ENCODE measurements at regions not wholly inside any gene's neighbourhood (a gene's known extent, or its start where the extent isn't known, plus 50 kb on each side); places are given as distances from the start of the nearest gene placed in this dataset.

DNA sequence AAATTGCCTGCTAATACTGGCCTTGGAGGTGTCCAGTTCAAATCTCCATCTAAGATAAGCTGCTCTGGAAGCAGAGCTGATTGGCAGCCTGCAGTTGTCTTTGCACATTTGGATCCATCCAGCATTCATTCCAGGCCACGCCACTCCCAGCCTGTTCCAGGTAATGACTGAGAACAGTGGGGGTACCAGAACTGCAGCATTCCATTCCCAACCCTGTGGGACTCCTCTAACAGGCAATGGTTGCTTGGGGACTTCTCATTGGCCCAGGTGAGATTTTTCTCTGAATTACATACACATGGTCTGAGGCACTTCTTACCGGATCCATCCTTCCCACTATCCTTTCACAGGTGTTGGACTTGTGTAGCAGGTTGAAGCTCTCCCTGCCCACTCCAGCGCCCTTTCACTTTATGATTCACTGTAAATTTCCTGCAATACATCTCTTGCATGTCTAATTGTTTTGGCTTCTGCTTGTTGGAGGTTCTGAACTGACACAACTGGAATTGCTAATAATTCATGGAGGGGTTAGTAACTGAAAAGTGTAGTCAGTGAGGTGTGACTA, 206.1 kb upstream of the ZFHX3 start:
- Mint-ChIP-seq H3K27me3 (no peaks in the 10 kb centered on the region), H3K9me3 (no peaks in the 10 kb centered on the region), H3K27ac (no peak overlapping the region), H3K36me3 (ENCODE audit: low read depth) (no peaks in the 10 kb centered on the region), H3K4me3 (no peak overlapping the region), H3K4me1 (no peaks in the 10 kb centered on the region)
- POLR2A ChIA-PET: no interaction called here
- CTCF ChIA-PET: no interaction called here
- DNase-seq: no peak

DNA sequence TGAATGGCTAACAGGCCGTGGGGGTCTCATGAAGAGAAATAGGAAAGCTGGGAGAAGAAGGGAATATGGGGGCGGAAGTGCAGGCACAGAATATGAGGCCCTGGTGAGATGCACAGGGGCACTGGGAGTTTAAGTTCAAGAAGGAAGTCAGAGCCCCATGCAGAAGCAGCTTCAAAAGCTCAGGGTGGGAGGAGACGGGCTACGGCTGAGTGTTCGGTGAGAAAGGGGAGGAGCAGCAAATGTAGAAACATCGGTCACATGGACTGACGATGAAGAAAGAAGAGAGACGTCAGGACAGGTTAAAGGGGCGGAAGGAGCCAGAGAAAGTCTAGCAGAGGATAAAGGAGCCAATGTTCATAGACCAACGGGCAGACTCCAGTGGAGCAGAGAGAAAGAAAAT, 204.5 kb upstream of the ZFHX3 start:
- H3K36me3 Mint-ChIP-seq (ENCODE audit: low read depth): no peaks in the 10 kb centered on the region
- ChIA-PET POLR2A (no interaction called here), CTCF (no interaction called here)
- DNase-seq: no peak
- H3K27me3 Mint-ChIP-seq: no peaks in the 10 kb centered on the region
- no peaks in the 10 kb centered on the region for H3K4me1 Mint-ChIP-seq
- H3K27ac Mint-ChIP-seq: no peak overlapping the region
- H3K9me3 Mint-ChIP-seq: no peaks in the 10 kb centered on the region
- H3K4me3 Mint-ChIP-seq: no peak overlapping the region

DNA sequence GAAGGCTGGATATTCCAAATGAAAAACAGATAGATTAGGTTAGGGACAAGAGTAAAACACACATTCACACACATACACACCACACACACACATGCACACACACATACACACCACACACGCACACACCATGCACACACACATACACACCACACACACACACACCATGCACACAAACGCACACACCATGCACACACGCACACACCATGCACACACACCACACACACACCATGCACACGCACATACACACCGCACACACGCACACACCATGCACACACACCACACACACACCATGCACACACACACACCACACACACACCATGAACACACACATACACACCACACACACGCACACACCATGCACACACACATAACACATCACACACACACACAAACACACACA, 203.7 kb upstream of the ZFHX3 start:
- no peaks in the 10 kb centered on the region for H3K9me3 Mint-ChIP-seq
- H3K4me1 Mint-ChIP-seq: no peaks in the 10 kb centered on the region
- no peaks in the 10 kb centered on the region for H3K27me3 Mint-ChIP-seq
- H3K4me3 Mint-ChIP-seq: no peak overlapping the region
- ChIA-PET POLR2A (no interaction called here), CTCF (no interaction called here)
- no peaks in the 10 kb centered on the region for H3K36me3 Mint-ChIP-seq (ENCODE audit: low read depth)
- DNase-seq: no peak
- no peak overlapping the region for H3K27ac Mint-ChIP-seq

DNA sequence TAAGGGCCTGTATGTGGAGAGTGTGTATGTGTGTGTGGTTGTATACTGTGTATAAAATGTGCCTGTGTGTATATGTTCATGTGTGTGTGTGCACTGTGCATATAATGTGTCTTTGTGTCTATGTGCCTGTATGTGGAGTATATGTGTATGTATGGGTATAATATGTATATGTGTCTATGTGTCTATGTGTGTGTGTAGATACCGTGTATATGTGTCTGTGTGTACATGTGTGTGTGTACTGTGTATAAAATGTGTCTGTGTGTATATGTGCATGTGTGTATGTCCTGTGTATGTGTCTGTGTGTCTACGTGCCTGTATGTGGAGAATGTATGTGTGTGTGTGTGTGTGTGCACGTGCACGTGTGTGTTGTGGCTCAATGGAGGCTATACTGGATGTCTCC, 200.4 kb upstream of the ZFHX3 start:
- DNase-seq: no peak
- CTCF ChIA-PET: no interaction called here
- H3K27ac Mint-ChIP-seq: no peak overlapping the region
- POLR2A ChIA-PET: no interaction called here
- H3K4me3 Mint-ChIP-seq: no peak overlapping the region
- H3K36me3 Mint-ChIP-seq (ENCODE audit: low read depth): no peaks in the 10 kb centered on the region
- H3K9me3 Mint-ChIP-seq: no peaks in the 10 kb centered on the region
- no peaks in the 10 kb centered on the region for H3K27me3 Mint-ChIP-seq
- H3K4me1 Mint-ChIP-seq: no peaks in the 10 kb centered on the region

DNA sequence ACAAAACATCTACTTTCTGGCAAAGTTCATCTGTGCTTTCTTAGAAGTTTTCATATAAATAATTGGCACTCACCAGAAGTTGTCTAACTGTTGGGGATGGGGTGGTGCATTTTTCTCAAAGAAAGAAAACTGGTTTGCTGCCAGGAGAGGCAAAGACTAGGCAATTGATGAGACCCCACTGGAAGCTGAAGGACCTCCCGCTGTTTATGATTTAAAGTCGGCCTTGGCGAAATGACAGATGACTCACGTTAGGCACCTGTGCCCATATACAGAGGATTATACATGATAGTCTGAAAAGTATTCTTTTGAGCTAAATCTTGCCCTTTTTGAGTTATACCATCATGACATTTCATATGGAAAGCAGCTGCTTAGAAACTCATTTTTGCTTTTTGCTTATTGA, 193.0 kb upstream of the ZFHX3 start:
- no peaks in the 10 kb centered on the region for H3K4me1 Mint-ChIP-seq
- ChIA-PET CTCF (no interaction called here), POLR2A (no interaction called here)

DNA sequence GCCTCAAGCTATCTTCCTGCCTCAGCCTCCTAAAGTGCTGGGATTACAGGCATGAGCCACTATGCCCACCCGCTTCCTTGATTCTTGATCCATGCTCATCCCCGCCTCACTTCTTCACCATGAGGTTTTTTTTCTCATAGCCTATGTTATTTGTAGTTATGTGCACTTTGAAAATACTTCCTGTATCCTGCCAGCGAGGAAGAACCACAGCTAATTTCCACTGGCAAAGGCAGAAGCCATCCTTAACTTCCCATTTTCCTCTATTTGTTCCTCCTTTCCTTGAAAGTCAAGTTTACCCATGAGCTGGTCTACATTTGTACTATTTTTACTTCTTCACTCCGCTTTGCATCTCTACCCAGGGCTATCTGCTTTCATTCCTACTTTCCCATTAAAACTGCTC, 189.7 kb upstream of the ZFHX3 start:
- Mint-ChIP-seq H3K9me3 (peaks cover 13% of the 10 kb centered on the region), H3K4me1 (no peaks in the 10 kb centered on the region), H3K4me3 (no peak overlapping the region), H3K36me3 (ENCODE audit: low read depth) (no peaks in the 10 kb centered on the region), H3K27ac (no peak overlapping the region), H3K27me3 (no peaks in the 10 kb centered on the region)
- CTCF ChIA-PET: no interaction called here
- POLR2A ChIA-PET: interaction anchor here (0.6 kb wide), 1 partner anchor 46 kb away, joined by 3 read pairs; no protein-coding TSS in a partner anchor
- no peak for DNase-seq

More for the DNA sequence above, 193.0 kb upstream of the ZFHX3 start:
- Mint-ChIP-seq H3K4me3 (no peak overlapping the region), H3K27me3 (no peaks in the 10 kb centered on the region), H3K9me3 (peaks cover 10% of the 10 kb centered on the region), H3K27ac (no peak overlapping the region), H3K36me3 (ENCODE audit: low read depth) (no peaks in the 10 kb centered on the region)
- DNase-seq: no peak

DNA sequence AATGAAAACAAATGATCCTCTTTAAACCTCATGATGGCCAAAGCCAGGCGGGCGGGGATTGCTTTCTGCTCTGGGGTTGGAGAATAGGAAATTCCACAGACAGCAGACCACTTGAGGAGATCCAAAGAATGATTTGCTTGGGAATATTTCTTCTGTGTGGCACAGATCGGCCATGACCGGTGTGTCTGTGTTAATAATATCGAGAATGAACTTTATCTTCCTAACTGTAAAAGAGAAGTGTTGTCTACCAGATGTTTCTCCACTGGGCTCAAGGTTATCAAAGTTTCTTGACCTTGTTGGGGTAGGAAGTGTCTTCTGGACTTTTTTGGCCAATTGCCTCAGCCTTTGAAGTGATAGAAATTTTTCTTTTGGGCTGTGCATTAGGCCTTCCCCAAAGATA, 186.6 kb upstream of the ZFHX3 start:
- H3K4me3 Mint-ChIP-seq: no peak overlapping the region
- peaks cover 18% of the 10 kb centered on the region for H3K9me3 Mint-ChIP-seq

DNA sequence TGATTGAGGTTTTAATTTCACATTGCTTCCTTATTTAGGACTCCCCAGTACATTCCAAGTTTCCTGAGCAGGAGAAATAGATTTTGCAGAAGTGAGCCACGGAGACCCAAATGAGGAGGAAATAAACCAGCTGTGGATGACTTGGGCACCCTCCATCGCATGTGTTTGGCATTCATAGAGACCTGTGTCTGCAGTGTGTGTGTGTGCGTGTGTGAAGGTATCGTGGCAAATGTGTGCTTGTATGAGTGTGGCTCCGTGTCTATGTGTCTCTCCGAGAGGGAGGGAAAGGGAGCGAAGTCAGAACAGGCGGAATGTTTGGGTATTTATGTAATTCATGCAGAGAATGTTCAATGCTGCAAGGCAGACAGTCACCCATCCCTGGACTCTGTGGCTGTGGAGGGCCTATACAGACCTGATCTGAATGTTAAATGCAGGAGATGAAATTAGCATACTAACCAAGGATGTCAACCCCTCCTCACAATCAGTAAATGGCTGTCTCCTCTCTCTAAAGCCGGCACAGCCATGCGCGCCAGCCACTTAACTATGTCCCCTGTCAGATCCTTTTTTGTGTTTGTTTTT, 186.0 kb upstream of the ZFHX3 start:
- Mint-ChIP-seq H3K27ac (no peak overlapping the region), H3K4me1 (no peaks in the 10 kb centered on the region), H3K27me3 (no peaks in the 10 kb centered on the region), H3K36me3 (ENCODE audit: low read depth) (no peaks in the 10 kb centered on the region), H3K9me3 (peaks cover 18% of the 10 kb centered on the region), H3K4me3 (no peak overlapping the region)
- ChIA-PET POLR2A (no interaction called here), CTCF (no interaction called here)
- no peak for DNase-seq

More for the DNA sequence above, 186.6 kb upstream of the ZFHX3 start:
- Mint-ChIP-seq H3K27ac (no peak overlapping the region), H3K36me3 (ENCODE audit: low read depth) (no peaks in the 10 kb centered on the region), H3K4me1 (no peaks in the 10 kb centered on the region), H3K27me3 (no peaks in the 10 kb centered on the region)
- ChIA-PET CTCF (no interaction called here), POLR2A (no interaction called here)
- DNase-seq: no peak

DNA sequence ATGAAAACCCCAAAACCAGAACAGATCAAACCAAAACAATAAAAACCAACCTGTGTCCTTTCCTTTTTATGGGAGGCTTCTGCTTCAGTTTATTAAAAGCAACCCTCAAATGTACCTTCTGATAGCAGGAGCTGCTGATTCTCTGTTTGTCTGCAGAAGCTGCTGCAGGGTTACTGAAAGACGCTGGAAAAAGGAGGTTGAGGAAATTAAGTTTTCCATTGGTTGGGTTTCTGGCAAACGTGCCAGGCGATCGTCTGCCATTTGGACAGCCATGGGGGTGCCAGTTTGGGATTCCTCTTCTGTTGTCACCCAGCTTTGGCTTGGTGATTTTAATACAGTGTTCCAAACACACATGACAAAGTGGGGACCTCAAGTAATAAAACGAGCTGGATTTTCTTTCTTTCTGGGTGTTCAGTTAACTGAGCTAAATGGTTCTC, 185.4 kb upstream of the ZFHX3 start:
- POLR2A ChIA-PET: no interaction called here

DNA sequence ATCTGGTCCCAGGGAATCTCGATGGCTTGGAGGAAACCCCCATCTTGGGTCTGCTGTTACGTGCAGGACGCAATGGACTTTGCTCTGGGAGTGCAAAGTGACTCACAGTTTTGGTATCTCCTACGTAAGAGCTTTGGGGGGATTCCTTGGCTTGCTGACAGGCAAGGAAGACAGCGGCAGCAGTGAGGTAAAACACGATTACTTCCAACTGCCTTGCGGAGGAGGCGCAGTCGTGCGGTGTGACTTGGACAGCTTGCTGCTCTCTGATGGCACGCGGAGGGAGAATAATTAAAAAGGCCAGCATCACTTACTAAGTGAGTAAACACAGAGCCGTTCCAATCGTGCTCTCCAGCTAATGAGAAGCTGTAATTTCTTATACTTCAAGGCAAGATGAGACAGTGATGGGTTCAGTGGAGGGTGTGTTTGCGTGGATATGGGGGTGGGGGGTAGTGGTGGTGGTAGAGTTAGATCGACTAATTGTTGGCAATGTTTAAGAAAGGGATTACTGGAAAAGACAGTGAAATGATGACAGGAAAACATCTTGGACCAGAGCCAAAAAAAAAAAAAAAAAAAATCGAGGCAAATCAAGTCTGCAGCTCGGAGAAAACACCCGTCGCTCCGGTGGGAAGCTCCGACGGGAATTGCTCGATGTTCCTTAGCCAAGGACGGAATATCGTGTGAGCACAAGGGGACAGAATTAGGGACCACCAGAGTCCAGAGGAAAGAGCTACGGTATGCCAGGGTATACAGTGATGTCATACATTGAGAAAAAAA, 184.8 kb upstream of the ZFHX3 start:
- CTCF ChIA-PET: no interaction called here
- no peak for DNase-seq
- POLR2A ChIA-PET: no interaction called here
- no peaks in the 10 kb centered on the region for H3K4me1 Mint-ChIP-seq
- peaks cover 14% of the 10 kb centered on the region for H3K9me3 Mint-ChIP-seq
- no peak overlapping the region for H3K27ac Mint-ChIP-seq
- H3K36me3 Mint-ChIP-seq (ENCODE audit: low read depth): no peaks in the 10 kb centered on the region
- H3K4me3 Mint-ChIP-seq: no peak overlapping the region
- no peaks in the 10 kb centered on the region for H3K27me3 Mint-ChIP-seq

More for the DNA sequence above, 185.4 kb upstream of the ZFHX3 start:
- Mint-ChIP-seq H3K4me1 (no peaks in the 10 kb centered on the region), H3K36me3 (ENCODE audit: low read depth) (no peaks in the 10 kb centered on the region), H3K9me3 (peaks cover 18% of the 10 kb centered on the region), H3K27ac (no peak overlapping the region), H3K4me3 (no peak overlapping the region), H3K27me3 (no peaks in the 10 kb centered on the region)
- CTCF ChIA-PET: no interaction called here
- no peak for DNase-seq

DNA sequence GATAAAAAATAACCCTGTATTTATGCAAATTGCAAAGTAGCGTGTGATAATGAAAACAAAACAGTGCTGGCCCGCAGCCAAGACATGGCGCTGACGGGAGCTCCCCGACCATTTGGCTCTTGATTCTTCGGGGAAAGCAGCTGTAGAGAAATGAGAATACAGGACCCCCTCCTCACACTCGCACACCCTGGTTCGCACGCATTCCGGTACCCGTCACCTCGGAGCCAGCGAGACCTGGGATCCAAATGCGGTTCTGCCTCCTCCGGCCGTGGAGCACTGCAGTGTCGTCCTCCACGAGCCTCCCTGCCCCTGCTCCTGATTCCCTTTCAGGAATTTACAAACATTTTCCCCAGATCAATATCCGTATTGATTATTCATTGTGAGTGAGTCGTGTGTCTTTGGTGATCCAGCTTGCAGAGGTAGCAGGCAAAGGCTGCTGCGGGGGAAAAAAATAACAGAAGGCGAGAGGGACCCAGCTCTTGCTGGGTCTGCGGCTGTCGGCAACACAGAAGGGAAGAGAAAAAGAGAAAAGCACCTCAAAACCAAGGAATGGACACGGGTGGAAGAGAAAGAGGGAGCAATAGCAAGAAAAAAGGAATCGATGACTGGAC, 184.1 kb upstream of the ZFHX3 start:
- Mint-ChIP-seq H3K4me3 (no peak overlapping the region), H3K4me1 (no peaks in the 10 kb centered on the region), H3K9me3 (peaks cover 12% of the 10 kb centered on the region), H3K27me3 (no peaks in the 10 kb centered on the region), H3K36me3 (ENCODE audit: low read depth) (no peaks in the 10 kb centered on the region), H3K27ac (no peak overlapping the region)
- ChIA-PET CTCF (no interaction called here), POLR2A (no interaction called here)
- DNase-seq: no peak

DNA sequence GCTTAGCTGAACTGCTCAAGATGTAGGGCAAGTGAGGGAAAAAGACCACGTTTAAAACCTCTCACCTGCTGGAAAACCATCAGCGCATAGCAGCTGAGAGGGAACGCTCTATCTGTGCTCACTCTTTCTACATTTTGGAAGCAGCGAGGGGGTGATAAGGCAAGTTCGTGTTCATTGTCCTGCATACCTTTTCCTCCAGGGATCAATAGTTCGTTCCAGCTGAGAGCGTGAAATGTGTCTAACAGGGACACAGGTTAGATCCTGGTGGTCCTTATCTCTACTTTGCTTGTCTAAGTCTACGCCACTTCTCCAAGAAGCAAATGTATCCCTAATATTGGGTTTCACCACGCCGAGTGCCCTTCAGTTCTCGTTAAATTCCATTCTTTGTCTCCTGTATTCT, 183.5 kb upstream of the ZFHX3 start:
- H3K9me3 Mint-ChIP-seq: peaks cover 13% of the 10 kb centered on the region
- no peak overlapping the region for H3K4me3 Mint-ChIP-seq
- POLR2A ChIA-PET: no interaction called here
- H3K4me1 Mint-ChIP-seq: no peaks in the 10 kb centered on the region
- CTCF ChIA-PET: no interaction called here
- DNase-seq: no peak
- no peaks in the 10 kb centered on the region for H3K36me3 Mint-ChIP-seq (ENCODE audit: low read depth)
- H3K27me3 Mint-ChIP-seq: no peaks in the 10 kb centered on the region
- H3K27ac Mint-ChIP-seq: no peak overlapping the region

DNA sequence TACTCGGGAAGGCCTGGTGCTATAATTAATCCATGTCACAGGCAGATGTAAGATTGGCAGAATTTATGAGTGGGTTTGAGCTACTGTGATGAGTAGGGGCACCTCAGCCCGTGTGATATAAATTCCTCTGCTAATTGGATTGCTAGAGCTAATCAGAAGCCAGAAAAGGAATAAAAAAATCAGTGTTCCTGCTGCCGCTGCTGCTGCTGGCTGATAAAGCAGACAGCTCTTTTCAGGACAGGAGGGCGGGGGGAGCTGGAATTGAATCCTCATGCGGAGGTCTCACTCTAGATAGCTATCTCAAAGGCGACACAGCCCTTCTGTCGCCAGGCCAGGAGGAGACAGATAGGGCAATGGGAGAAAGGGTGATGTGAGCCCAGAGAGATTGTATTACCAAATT, 182.7 kb upstream of the ZFHX3 start:
- ChIA-PET CTCF (no interaction called here), POLR2A (no interaction called here)
- Mint-ChIP-seq H3K36me3 (ENCODE audit: low read depth) (no peaks in the 10 kb centered on the region), H3K9me3 (peaks cover 13% of the 10 kb centered on the region), H3K4me1 (no peaks in the 10 kb centered on the region), H3K27ac (no peak overlapping the region), H3K4me3 (no peak overlapping the region), H3K27me3 (no peaks in the 10 kb centered on the region)
- no peak for DNase-seq

DNA sequence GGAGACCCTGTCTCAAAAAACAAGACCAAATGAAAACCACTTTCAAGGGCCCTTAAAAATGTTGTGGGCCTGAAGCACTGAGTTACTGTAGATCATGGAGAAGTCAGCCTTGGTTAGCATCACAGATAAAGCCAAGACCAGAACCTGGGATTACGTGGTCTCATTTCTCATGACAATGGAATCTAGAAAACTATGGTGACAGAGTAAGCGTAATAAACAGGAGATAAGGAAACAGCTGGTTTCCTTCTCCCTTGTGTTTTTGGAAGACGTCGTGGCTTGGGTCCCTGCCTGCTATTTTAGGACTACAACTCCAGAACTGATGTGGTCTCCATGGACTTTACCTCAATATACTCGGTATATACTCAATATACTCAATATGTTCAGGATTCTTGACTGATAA, 180.7 kb upstream of the ZFHX3 start:
- ChIA-PET POLR2A (no interaction called here), CTCF (no interaction called here)
- Mint-ChIP-seq H3K27me3 (no peaks in the 10 kb centered on the region), H3K9me3 (peaks cover 10% of the 10 kb centered on the region), H3K36me3 (ENCODE audit: low read depth) (no peaks in the 10 kb centered on the region), H3K4me1 (no peaks in the 10 kb centered on the region), H3K4me3 (no peak overlapping the region), H3K27ac (no peak overlapping the region)
- DNase-seq: no peak

All from activated CD4-positive, alpha-beta memory T cell treated with anti-CD3 and anti-CD28 coated beads, Interleukin-2, amount 10 ng/mL, durations not matched to agents 7 days and 5 days (primary cell).